ENCODE measurements at regions not wholly inside any gene's neighbourhood (a gene's known extent, or its start where the extent isn't known, plus 50 kb on each side); places are given as distances from the start of the nearest gene placed in this dataset.
"Not testable (repeated sequence)": the region's sequence is repeated elsewhere in the genome, so short reads cannot be mapped to it uniquely, and the experiment has no call there.

- DNase-seq (ENCODE audit: low spot score) = no peak
Observed at GRCh38 chr7:106562711-106563366, 98.1 kb downstream of the CCDC71L start.

GRCh38 chr7:106561666-106562411 lies 99.1 kb downstream of the CCDC71L start:
- no peak for DNase-seq (ENCODE audit: low spot score)

- no peak for DNase-seq (ENCODE audit: low spot score)
Observed at GRCh38 chr7:106561151-106561550, 99.8 kb downstream of the CCDC71L start.

GRCh38 chr7:106560482-106560881 lies 100.5 kb downstream of the CCDC71L start:
- no peak for DNase-seq (ENCODE audit: low spot score)

GRCh38 chr7:106556244-106556643 lies 104.7 kb downstream of the CCDC71L start:
- not testable (repeated sequence) for DNase-seq (ENCODE audit: low spot score)

- not testable (repeated sequence) for DNase-seq (ENCODE audit: low spot score)
Observed at GRCh38 chr7:106554623-106555022, 106.3 kb downstream of the CCDC71L start.

GRCh38 chr7:106553446-106553836 lies 107.5 kb downstream of the CCDC71L start:
- no peak for DNase-seq (ENCODE audit: low spot score)

- no peak for DNase-seq (ENCODE audit: low spot score)
Observed at GRCh38 chr7:106552645-106553445, 108.1 kb downstream of the CCDC71L start.

- no peak for DNase-seq (ENCODE audit: low spot score)
Observed at GRCh38 chr7:106551936-106552335, 109.0 kb downstream of the CCDC71L start.

GRCh38 chr7:106548491-106548890 lies 112.5 kb downstream of the CCDC71L start:
- DNase-seq (ENCODE audit: low spot score) = no peak

GRCh38 chr7:106545275-106545674 lies 115.7 kb downstream of the CCDC71L start:
- DNase-seq (ENCODE audit: low spot score) = no peak

GRCh38 chr7:106543221-106543757 lies 117.7 kb downstream of the CCDC71L start:
- DNase-seq (ENCODE audit: low spot score) = no peak

GRCh38 chr7:106542550-106543220 lies 118.3 kb downstream of the CCDC71L start:
- peak; percentile 31 for DNase-seq (ENCODE audit: low spot score)

- no peak for DNase-seq (ENCODE audit: low spot score)
Observed at GRCh38 chr7:106538638-106539037, 122.3 kb downstream of the CCDC71L start.

- DNase-seq (ENCODE audit: low spot score) = no peak
Observed at GRCh38 chr7:106537119-106537518, 123.8 kb downstream of the CCDC71L start.

GRCh38 chr7:106536079-106536478 lies 124.9 kb downstream of the CCDC71L start:
- no peak for DNase-seq (ENCODE audit: low spot score)

- DNase-seq (ENCODE audit: low spot score) = no peak
Observed at GRCh38 chr7:106535234-106535932, 125.6 kb downstream of the CCDC71L start.

- DNase-seq (ENCODE audit: low spot score) = no peak
Observed at GRCh38 chr7:106534271-106534846, 126.6 kb downstream of the CCDC71L start.

- DNase-seq (ENCODE audit: low spot score) = not testable (repeated sequence)
Observed at GRCh38 chr7:106530183-106530582, 130.8 kb downstream of the CCDC71L start.

GRCh38 chr7:106526617-106527016 lies 134.3 kb downstream of the CCDC71L start:
- DNase-seq (ENCODE audit: low spot score) = not testable (repeated sequence)

- DNase-seq (ENCODE audit: low spot score) = no peak
Observed at GRCh38 chr7:106524690-106525059, 136.3 kb downstream of the CCDC71L start.
